Glutamatergic neuron (in vitro differentiated cells): ENCODE measurements at regions not wholly inside any gene's neighbourhood (a gene's known extent, or its start where the extent isn't known, plus 50 kb on each side); places are given as distances from the start of the nearest gene placed in this dataset.

ENCODE experiments used
- DNase-seq: peaks from one replicate; pipeline ENCODE4 v3.0.0; 2022
- H3K27ac Mint-ChIP-seq: one replicate; pipeline ENCODE4 v1.8.0; 2020; ENCODE audit warnings: mild to moderate bottlenecking, mixed read lengths, inconsistent platforms; ENCODE audit not compliant: unreplicated experiment
- H3K27me3 Mint-ChIP-seq: one replicate; pipeline ENCODE4 v1.8.0; 2020; ENCODE audit warnings: mild to moderate bottlenecking, moderate library complexity, mixed read lengths, inconsistent platforms; ENCODE audit not compliant: unreplicated experiment
- H3K36me3 Mint-ChIP-seq: one replicate; pipeline ENCODE4 v1.8.0; 2020; ENCODE audit warnings: mild to moderate bottlenecking, mixed read lengths, inconsistent platforms; ENCODE audit not compliant: unreplicated experiment
- H3K4me1 Mint-ChIP-seq: one replicate; pipeline ENCODE4 v1.8.0; 2020; ENCODE audit warnings: mild to moderate bottlenecking, low read depth, mixed read lengths, inconsistent platforms; ENCODE audit not compliant: unreplicated experiment
- H3K4me3 Mint-ChIP-seq: one replicate; pipeline ENCODE4 v1.8.0; 2020; ENCODE audit warnings: mild to moderate bottlenecking, mixed read lengths, inconsistent platforms; ENCODE audit not compliant: unreplicated experiment
- H3K9me3 Mint-ChIP-seq: one replicate; pipeline ENCODE4 v1.8.0; 2020; ENCODE audit warnings: mild to moderate bottlenecking, moderate library complexity, mixed read lengths, inconsistent platforms; ENCODE audit not compliant: unreplicated experiment
- TF ChIP-seq, protein P1 (sequence below): fragments of 200-600 bp; sonication (generic); IDR thresholded peaks from one replicate; pipeline ENCODE4 v1.5.0; 2021; ENCODE audit not compliant: partially characterized antibody, unreplicated experiment

GRCh38 chr13:80740071-80740470, 399.1 kb upstream of the SPRY2 start:
- H3K4me1 Mint-ChIP-seq: no peaks in the 10 kb centered on the region
- no peak overlapping the region for H3K27ac Mint-ChIP-seq
- no peak for DNase-seq
- no peaks in the 10 kb centered on the region for H3K36me3 Mint-ChIP-seq
- H3K9me3 Mint-ChIP-seq: peaks cover 5% of the 10 kb centered on the region
- no peak overlapping the region for H3K4me3 Mint-ChIP-seq
- TF ChIP-seq, protein P1, sequence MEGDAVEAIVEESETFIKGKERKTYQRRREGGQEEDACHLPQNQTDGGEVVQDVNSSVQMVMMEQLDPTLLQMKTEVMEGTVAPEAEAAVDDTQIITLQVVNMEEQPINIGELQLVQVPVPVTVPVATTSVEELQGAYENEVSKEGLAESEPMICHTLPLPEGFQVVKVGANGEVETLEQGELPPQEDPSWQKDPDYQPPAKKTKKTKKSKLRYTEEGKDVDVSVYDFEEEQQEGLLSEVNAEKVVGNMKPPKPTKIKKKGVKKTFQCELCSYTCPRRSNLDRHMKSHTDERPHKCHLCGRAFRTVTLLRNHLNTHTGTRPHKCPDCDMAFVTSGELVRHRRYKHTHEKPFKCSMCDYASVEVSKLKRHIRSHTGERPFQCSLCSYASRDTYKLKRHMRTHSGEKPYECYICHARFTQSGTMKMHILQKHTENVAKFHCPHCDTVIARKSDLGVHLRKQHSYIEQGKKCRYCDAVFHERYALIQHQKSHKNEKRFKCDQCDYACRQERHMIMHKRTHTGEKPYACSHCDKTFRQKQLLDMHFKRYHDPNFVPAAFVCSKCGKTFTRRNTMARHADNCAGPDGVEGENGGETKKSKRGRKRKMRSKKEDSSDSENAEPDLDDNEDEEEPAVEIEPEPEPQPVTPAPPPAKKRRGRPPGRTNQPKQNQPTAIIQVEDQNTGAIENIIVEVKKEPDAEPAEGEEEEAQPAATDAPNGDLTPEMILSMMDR: no peak
- H3K27me3 Mint-ChIP-seq: no peaks in the 10 kb centered on the region

GRCh38 chr13:80737513-80737912, 396.6 kb upstream of the SPRY2 start:
- TF ChIP-seq, protein P1: no peak
- Mint-ChIP-seq H3K27ac (no peak overlapping the region), H3K4me3 (no peak overlapping the region), H3K9me3 (peaks cover 5% of the 10 kb centered on the region), H3K36me3 (no peaks in the 10 kb centered on the region), H3K27me3 (no peaks in the 10 kb centered on the region), H3K4me1 (no peaks in the 10 kb centered on the region)
- DNase-seq: no peak

- DNase-seq: no peak
- Mint-ChIP-seq H3K36me3 (no peaks in the 10 kb centered on the region), H3K4me3 (no peak overlapping the region), H3K4me1 (no peaks in the 10 kb centered on the region), H3K27me3 (no peaks in the 10 kb centered on the region), H3K27ac (no peak overlapping the region), H3K9me3 (no peaks in the 10 kb centered on the region)
- TF ChIP-seq, protein P1: no peak
These were observed 386.5 kb upstream of the SPRY2 start for GRCh38 chr13:80727321-80727975.

- no peaks in the 10 kb centered on the region for H3K27me3 Mint-ChIP-seq
- TF ChIP-seq, protein P1: no peak
- no peak overlapping the region for H3K27ac Mint-ChIP-seq
- DNase-seq: no peak
- H3K4me3 Mint-ChIP-seq: no peak overlapping the region
- no peaks in the 10 kb centered on the region for H3K4me1 Mint-ChIP-seq
- no peaks in the 10 kb centered on the region for H3K36me3 Mint-ChIP-seq
- H3K9me3 Mint-ChIP-seq: no peaks in the 10 kb centered on the region
These were observed 385.9 kb upstream of the SPRY2 start for GRCh38 chr13:80726868-80727267.

- peaks cover 2% of the 10 kb centered on the region for H3K27me3 Mint-ChIP-seq
- no peaks in the 10 kb centered on the region for H3K9me3 Mint-ChIP-seq
- no peak overlapping the region for H3K27ac Mint-ChIP-seq
- H3K36me3 Mint-ChIP-seq: no peaks in the 10 kb centered on the region
- DNase-seq: no peak
- H3K4me3 Mint-ChIP-seq: no peak overlapping the region
- peaks cover 3% of the 10 kb centered on the region for H3K4me1 Mint-ChIP-seq
- TF ChIP-seq, protein P1: no peak
These were observed 380.8 kb upstream of the SPRY2 start for GRCh38 chr13:80721689-80722088.
